Tibial nerve (tissue), 3 donors: ENCODE measurements at regions not wholly inside any gene's neighbourhood (a gene's known extent, or its start where the extent isn't known, plus 50 kb on each side); places are given as distances from the start of the nearest gene placed in this dataset.

ENCODE experiments used
- CTCF ChIP-seq, 5 experiments: fragments of 200-600 bp in 3 of 5; fragments of 450-650 bp in 2 of 5; sonication (generic) in 3 of 5; IDR thresholded peaks; one replicate each; pipeline ENCODE4 v1.5.1; 2016 to 2019; ENCODE audit warnings: antibody characterized with exemption in 5 of 5, mild to moderate bottlenecking in 3 of 5, moderate library complexity in 2 of 5
- POLR2A ChIP-seq, 2 donors: fragments of 450-650 bp; IDR thresholded peaks; one replicate each; pipeline ENCODE4 v1.6.1; 2017; ENCODE audit warnings: antibody characterized with exemption in 2 of 2, mild to moderate bottlenecking in 2 of 2, moderate library complexity in 2 of 2

GRCh38 chr2:161488879-161489278, 72.8 kb downstream of the TBR1 start:
- no peak for TF ChIP-seq CTCF (IDR thresholded peaks at IDR 0.05)
- TF ChIP-seq POLR2A (IDR thresholded peaks at IDR 0.05), result no peak
